HCEC 1CT (cell line): ENCODE measurements at regions not wholly inside any gene's neighbourhood (a gene's known extent, or its start where the extent isn't known, plus 50 kb on each side); places are given as distances from the start of the nearest gene placed in this dataset.
"Not testable (repeated sequence)": the region's sequence is repeated elsewhere in the genome, so short reads cannot be mapped to it uniquely, and the experiment has no call there.

Source experiments
- DNase-seq: peaks from one replicate; pipeline ENCODE4 v3.0.0-alpha.2; 2017

GRCh38 chr5:87115839-87116364, 151.8 kb upstream of the RASA1 start:
- DNase-seq: no peak

DNA sequence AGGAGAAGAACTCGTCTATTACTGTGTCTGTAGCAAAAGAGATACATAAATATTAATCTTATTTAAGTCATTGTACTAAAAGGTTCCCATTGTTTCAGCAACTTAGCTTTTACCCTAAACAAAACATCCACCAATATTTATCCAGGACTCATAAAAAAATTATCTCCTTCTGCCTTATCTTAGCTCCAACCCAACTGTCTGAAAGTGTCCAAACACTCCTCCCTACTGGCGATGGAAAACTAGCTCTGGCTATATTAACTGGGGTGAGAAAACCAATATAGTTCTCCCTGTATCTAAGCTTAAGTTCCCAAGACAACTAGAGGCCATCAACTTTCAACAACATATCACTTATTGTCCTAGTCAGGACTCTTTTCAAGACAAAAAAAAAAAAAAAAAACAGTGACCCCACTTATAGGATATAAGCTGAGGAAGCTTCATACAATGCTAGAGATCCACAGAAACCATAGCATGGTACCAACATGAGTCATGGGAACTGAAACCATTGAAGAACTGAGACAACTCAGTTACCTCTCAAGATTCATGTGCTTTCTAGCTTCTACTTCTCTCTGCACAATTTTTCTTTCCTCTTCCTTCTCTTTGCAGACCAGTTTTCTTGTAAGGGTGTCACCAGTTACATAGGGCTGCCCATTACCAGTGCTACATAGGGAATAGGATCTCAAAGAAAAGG, 150.7 kb upstream of the RASA1 start:
- no peak for DNase-seq

DNA sequence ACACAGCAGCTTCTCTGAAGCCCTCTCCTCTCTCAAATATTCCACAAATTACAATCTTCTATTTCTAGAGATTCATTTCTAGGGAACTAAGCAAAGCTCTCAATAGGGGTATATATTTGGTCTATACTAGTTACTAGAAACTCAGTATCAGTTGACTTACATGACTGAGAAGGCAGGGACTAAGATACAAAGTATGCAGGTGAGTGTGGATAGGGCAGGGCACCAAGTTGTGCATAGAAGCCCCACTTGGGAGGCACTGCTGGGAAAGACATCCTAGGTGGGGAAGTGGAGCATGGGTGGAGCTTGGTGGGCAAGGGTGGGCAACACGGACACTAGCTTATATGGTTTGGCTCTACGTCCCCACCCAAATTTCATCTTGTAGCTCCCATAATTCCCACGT, 148.1 kb upstream of the RASA1 start:
- no peak for DNase-seq

GRCh38 chr5:87120518-87121303, 147.0 kb upstream of the RASA1 start:
- peak; percentile 91 for DNase-seq

GRCh38 chr5:87121304-87122150, 146.2 kb upstream of the RASA1 start:
- peak; percentile 92 for DNase-seq

GRCh38 chr5:87122151-87122977, 145.3 kb upstream of the RASA1 start:
- DNase-seq: no peak

DNA sequence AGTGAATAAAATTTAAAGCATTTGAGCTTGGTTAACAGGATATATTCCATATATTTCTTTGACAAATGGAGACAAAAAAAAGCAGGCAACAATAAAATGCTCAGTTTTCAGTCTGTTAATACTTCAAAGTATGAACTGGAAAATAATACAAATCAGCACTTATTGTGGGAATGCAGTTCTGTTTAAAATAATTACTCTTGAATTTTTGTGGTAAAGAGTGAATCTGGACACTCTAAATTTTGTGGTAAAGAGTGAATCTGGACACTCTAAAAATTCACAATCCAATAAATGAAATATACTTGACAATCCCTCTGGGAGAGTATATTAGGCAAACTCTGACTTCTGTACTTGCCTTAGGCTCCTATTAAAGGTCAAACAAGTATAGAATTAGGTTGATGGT, 141.9 kb upstream of the RASA1 start:
- no peak for DNase-seq

GRCh38 chr5:87126869-87127268, 140.8 kb upstream of the RASA1 start:
- no peak for DNase-seq

GRCh38 chr5:87127426-87127825, 140.3 kb upstream of the RASA1 start:
- DNase-seq: peak; percentile 88

DNA sequence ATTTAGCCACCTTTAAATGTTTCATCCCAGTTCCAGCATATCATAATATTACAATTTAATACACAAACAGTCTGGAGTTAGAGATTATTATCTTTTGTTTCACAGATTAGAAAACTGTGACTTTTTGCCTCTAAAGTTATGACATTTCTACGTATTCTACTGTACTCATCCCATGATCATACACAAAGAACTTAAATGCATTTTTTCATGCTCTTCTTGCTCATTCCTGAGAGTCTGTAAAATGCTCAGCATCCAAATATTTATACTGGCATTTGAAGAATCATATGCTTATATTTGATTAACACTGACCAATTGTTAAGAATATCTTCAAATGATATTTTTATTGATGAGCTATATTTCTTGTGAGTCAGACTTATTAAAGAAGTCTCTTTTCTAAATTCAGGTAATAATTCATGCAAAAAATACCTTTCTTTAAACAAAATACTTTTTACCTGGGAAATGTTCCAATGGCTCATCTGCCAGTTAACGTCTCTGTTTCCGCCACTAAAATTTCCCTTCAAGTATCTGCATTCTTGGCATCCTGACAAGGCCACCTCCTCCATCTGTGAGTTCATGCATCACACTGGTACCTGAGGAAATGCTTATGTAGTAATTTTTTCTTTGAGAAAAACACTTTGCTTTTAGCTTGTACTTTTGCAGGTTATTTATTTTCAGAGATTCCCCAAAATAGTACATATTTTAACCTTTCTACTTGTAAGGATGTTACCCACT, 139.6 kb upstream of the RASA1 start:
- DNase-seq: no peak

- DNase-seq: no peak
These were observed 138.6 kb upstream of the RASA1 start for GRCh38 chr5:87129046-87129445.

GRCh38 chr5:87132696-87133095, 135.0 kb upstream of the RASA1 start:
- DNase-seq: no peak

- DNase-seq: not testable (repeated sequence)
These were observed 133.2 kb upstream of the RASA1 start for GRCh38 chr5:87134513-87134912.

DNA sequence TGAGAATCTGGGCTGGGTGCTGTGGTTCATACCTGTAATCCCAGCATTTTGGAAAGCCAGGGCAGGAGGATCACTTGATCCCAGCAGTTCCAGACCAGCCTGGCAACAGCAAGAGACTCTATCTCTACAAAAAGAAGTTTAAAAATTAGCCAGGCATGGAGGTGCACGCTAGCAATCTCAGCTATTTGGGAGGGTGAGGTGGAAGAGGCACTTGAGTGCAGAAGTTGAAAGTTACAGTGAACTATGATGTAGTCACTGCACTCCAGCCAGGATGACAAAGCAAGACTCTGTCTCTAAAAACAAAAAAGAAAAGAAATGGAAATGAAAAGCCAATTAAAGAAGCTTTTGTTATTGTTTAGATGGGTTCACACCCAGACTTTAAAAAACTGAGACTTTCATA, 131.6 kb upstream of the RASA1 start:
- no peak for DNase-seq

DNA sequence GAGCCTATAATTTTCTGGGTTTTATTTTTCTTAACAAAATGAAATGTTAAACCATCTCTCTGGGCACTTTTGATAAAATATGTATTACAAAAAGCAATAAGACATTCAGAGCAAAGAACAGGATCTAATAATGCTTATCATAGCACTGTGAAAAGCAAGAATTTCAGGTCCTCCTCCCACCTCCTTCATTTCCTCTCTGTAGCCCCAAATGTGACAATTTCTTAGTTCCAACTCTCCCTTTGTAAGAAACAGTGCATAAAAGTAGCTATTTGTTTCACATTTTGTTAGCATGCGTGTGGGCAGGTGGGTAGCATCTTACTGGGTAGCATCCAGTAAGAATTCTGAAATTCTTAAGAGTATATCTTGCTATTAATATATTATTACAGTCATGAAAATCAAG, 130.9 kb upstream of the RASA1 start:
- no peak for DNase-seq

- no peak for DNase-seq
These were observed 130.4 kb upstream of the RASA1 start for GRCh38 chr5:87137283-87137682.

- no peak for DNase-seq
These were observed 129.4 kb upstream of the RASA1 start for GRCh38 chr5:87138091-87138805.

DNA sequence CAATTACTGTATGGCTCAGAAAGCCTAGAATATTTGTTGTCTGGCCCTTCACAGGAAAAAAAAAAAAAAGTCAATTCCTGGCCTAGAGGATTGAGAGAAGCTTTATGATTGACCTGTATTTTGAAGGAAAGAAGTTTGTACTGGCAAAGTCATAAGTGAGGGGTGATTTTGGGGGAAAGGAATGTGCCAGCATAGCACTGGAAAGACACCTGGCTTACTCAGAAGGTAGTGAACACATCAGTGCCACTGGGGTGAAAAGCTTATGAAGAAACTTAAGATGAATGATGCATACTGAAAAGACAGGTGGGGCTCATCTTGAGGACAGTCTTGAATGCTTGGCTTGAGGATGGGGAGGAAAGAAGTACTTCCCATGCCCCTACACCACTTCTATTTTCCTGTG, 127.9 kb upstream of the RASA1 start:
- DNase-seq: no peak

DNA sequence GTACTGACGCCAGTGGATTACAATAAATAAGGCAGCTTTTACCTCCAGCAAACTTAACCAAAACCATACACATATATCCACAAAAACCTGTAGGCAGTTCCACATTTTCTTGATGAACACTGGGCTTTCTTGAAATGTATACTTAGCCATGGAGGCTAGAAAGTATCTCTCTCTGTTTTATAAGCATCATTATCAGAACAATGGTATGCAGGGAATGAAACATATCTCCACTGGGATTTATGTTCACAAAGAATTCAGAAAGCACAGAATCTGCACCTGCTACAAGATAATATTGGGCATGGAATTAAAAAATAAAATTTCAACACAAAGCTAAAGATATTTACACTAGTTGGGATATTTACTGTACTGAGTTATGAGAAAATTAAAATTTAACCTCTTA, 126.1 kb upstream of the RASA1 start:
- DNase-seq: no peak

DNA sequence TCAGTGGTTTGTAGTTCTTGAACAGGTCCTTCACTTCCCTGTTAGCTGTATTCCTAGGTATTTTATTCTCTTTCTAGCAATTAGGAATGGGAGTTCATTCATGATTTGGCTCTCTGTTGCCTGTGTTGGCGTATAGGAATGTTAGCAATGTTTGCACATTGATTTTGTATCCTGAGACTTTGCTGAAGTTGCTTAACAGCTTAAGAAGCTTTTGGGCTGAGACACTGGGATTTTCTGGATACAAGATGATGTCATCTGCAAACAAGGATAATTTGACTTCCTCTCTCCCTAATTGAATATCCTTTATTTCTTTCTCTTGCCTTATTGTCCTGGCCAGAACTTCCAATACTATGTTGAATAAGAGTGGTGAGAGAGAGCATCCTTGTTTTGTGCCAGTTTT, 121.8 kb upstream of the RASA1 start:
- DNase-seq: peak; percentile 58

- DNase-seq: peak; percentile 17
These were observed 120.2 kb upstream of the RASA1 start for GRCh38 chr5:87147441-87147840.
